BJ (cell line): ENCODE measurements at regions not wholly inside any gene's neighbourhood (a gene's known extent, or its start where the extent isn't known, plus 50 kb on each side); places are given as distances from the start of the nearest gene placed in this dataset.
A peak's percentile ranks its signal among the peaks of the same experiment; 100 is the strongest.

Experiments used
- CTCF ChIA-PET: fragments of 350-600 bp; formaldehyde crosslinking; extraction: SDS; loops from one replicate; lab custom pipeline; 2021; ENCODE audit warnings: antibody characterized with exemption, inconsistent platforms; lab: Yijun Ruan, JAX
- POLR2A ChIA-PET: fragments of 300-600 bp; sonication (Branson Sonifier 250); formaldehyde crosslinking; extraction: SDS; loops from one replicate; lab custom pipeline; 2021; ENCODE audit warnings: antibody characterized with exemption; lab: Charles Lee
- DNase-seq: peaks from one replicate; pipeline ENCODE4 v3.0.0-alpha.2; 2011; ENCODE audit warnings: low read depth
- H3K27me3 ChIP-seq: 2 replicates; pipeline ENCODE4 v1.6.0; 2011; ENCODE audit warnings: low read length; ENCODE audit not compliant: control insufficient read depth, insufficient read depth
- H3K36me3 ChIP-seq: 2 replicates; pipeline ENCODE4 v1.5.1; 2011; ENCODE audit warnings: low read length; ENCODE audit not compliant: control insufficient read depth, insufficient read depth
- H3K4me3 ChIP-seq: 2 replicates; pipeline ENCODE4 v1.5.1; 2011; ENCODE audit warnings: low read depth, mild to moderate bottlenecking, control low read depth, low read length
- TF ChIP-seq, protein P1 (sequence below): IDR thresholded peaks from 2 replicates; pipeline ENCODE4 v1.5.1; 2011; ENCODE audit warnings: low read depth, mild to moderate bottlenecking, control low read depth, inconsistent platforms, low read length, moderate library complexity; ENCODE audit not compliant: insufficient read depth

DNA sequence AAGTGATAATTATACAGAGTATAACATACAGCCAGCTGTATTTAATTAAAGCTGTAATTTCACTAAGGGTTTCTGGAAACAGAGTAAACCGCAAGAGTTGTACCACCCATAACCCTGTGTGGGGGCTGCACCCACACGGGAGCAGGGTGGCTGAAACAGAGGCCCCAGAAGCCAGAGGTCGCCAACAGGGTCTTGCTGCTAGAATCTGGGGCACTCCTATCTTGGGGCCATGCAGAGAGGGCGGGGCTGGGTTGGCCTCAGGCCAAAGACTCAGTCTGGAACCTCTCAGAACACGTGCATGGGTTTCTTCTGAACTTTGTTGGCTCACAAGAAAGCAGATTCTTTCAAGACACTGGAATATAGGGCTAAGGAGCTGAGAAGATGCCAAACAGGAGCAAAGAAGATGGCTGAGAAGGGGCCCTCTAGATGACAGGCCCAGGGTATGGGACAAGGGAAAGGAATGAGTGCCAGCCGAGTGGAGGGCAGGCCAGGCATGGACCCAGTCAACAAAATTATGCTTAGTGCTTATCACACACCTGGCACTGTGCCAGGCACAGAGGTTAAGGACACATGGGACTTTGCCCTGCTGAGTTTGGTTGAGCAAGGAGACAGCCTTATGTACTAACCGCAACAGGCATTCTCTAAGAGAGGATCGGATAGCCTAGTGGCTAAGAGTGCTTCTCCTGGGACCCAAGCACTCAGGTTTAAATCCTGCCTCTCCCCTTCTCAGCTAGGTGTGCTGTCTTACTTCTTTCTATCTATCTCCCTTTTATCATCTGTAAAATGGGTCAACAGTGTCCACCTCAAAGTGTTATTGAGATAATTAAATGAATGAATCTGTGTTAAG is 96.6 kb upstream of the FOXP4 start:
- ChIA-PET POLR2A (no interaction called here), CTCF (interaction anchor here (1.2 to 3.1 kb wide), 3 partner anchors 10 to 81 kb away, joined by 3 to 6 read pairs (median 4); no protein-coding TSS in a partner anchor)
- peaks cover 17% of the 10 kb centered on the region for H3K27me3 ChIP-seq
- H3K36me3 ChIP-seq = no peaks in the 10 kb centered on the region
- no peak overlapping the region for H3K4me3 ChIP-seq
- DNase-seq = no peak
- TF ChIP-seq, protein P1, sequence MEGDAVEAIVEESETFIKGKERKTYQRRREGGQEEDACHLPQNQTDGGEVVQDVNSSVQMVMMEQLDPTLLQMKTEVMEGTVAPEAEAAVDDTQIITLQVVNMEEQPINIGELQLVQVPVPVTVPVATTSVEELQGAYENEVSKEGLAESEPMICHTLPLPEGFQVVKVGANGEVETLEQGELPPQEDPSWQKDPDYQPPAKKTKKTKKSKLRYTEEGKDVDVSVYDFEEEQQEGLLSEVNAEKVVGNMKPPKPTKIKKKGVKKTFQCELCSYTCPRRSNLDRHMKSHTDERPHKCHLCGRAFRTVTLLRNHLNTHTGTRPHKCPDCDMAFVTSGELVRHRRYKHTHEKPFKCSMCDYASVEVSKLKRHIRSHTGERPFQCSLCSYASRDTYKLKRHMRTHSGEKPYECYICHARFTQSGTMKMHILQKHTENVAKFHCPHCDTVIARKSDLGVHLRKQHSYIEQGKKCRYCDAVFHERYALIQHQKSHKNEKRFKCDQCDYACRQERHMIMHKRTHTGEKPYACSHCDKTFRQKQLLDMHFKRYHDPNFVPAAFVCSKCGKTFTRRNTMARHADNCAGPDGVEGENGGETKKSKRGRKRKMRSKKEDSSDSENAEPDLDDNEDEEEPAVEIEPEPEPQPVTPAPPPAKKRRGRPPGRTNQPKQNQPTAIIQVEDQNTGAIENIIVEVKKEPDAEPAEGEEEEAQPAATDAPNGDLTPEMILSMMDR = no peak

DNA sequence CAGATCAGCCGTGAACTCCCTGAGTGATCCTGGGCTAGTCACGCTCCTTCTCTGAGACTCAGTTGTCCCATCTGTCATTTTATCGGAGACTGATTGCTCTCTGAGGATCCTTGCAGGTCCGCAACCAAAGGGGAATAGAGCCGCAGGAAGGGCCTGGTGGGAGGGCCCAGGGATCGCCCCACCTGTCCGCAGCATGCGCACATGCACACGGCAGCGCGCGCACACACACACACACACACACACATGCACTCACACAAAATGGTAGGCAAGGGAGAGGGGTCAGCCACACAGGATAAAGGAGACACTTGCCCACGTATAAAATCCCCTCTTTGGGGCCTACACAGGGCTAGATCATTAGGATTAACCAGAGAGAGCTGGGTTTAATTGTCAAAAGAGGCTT is 95.6 kb upstream of the FOXP4 start:
- TF ChIP-seq, protein P1 = no peak
- CTCF ChIA-PET = interaction anchor here (1.7 to 3.1 kb wide), 3 partner anchors 8 to 82 kb away, joined by 4 to 6 read pairs (median 5); no protein-coding TSS in a partner anchor
- no peak overlapping the region for H3K4me3 ChIP-seq
- H3K27me3 ChIP-seq = peaks cover 20% of the 10 kb centered on the region
- DNase-seq = no peak
- no peaks in the 10 kb centered on the region for H3K36me3 ChIP-seq
- POLR2A ChIA-PET = interaction anchor here (0.6 kb wide), 1 partner anchor 643 kb away, joined by 3 read pairs; no protein-coding TSS in a partner anchor

DNA sequence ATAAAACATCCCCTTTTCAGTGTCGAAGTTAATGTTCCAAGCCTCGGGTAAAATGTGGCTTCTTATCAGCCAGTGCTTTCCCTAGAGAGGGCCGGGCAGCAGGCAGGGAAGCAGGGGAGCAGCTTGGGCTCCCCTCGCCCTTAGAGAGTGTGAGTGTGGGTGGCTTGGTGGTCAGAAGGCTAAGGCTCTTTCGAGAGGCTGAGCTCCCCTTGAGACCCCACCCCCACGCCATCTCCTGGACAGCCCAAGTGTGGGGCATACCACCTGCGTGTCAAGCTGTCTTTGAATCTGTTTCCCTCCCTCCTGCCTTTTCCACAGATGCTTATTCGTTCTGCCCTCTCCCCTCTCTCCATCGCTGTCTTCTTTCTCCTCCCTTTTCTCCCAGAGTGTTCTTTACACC is 95.1 kb upstream of the FOXP4 start:
- no peak overlapping the region for H3K4me3 ChIP-seq
- no peaks in the 10 kb centered on the region for H3K36me3 ChIP-seq
- ChIA-PET CTCF (interaction anchor here (1.0 to 3.1 kb wide), 5 partner anchors 8 to 83 kb away, joined by 3 to 6 read pairs (median 4); no protein-coding TSS in a partner anchor), POLR2A (interaction anchor here (0.6 kb wide), 1 partner anchor 643 kb away, joined by 3 read pairs; no protein-coding TSS in a partner anchor)
- peaks cover 20% of the 10 kb centered on the region for H3K27me3 ChIP-seq
- DNase-seq = no peak
- TF ChIP-seq, protein P1 = no peak

DNA sequence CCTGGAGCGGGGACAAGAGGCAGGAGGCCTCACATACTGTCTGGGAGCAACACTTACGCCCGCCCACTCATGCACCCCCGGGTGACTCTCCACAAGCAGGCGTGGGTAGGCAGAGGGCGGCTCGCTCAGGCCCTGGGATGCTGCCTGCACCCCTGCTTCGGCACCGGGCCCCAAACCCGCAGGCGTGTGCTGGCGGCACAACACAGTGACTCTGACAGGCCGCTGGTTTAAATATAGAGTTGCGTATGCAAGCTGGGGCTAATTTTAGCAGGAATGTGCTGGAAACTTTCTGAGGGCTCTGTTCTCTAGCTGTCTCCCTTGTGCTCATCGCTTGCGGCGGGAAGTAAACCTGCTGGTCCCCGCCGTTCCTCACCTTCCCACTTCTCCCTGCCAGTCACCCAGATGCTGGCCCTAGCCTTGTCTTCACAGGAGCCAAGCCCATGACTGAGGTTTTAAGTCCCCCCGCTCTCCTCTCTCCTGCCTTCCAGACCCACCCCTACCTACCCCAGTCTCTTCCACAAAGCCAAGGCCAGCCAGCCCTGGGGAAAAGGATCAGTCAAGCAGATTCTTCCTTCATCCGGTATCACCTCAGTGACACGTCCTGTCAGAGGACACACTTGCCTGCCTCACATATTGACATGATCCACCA is 94.5 kb upstream of the FOXP4 start:
- DNase-seq = peak; percentile 33

More for the DNA sequence above, 94.5 kb upstream of the FOXP4 start:
- CTCF ChIA-PET = interaction anchor here (1.0 to 3.1 kb wide), 5 partner anchors 9 to 83 kb away, joined by 3 to 6 read pairs (median 5); no protein-coding TSS in a partner anchor
- peaks cover 20% of the 10 kb centered on the region for H3K27me3 ChIP-seq
- TF ChIP-seq, protein P1 = no peak
- POLR2A ChIA-PET = no interaction called here
- no peak overlapping the region for H3K4me3 ChIP-seq
- H3K36me3 ChIP-seq = no peaks in the 10 kb centered on the region
